ENCODE measurements at regions not wholly inside any gene's neighbourhood (a gene's known extent, or its start where the extent isn't known, plus 50 kb on each side); places are given as distances from the start of the nearest gene placed in this dataset.

- Histone ChIP-seq H3K79me2 (replicated peaks; ENCODE audit: insufficient read depth, low read length) (no peaks in the 10 kb centered on the region), H3K4me3 (ENCODE audit: low read length) (no peak overlapping the region), H3F3A (ENCODE audit: insufficient read depth, low read length, poor library complexity, severe bottlenecking) (no peaks in the 10 kb centered on the region), H3K4me2 (ENCODE audit: low read length) (no peak overlapping the region), H3K27me3 (ENCODE audit: insufficient read depth, low read depth, low read length) (no peaks in the 10 kb centered on the region), H3K9ac (ENCODE audit: low read length) (no peak overlapping the region), H2AFZ (ENCODE audit: low read depth, low read length) (no peak overlapping the region), H3K36me3 (ENCODE audit: insufficient read depth, low read length) (no peaks in the 10 kb centered on the region), H3K9me3 (ENCODE audit: low read length) (no peaks in the 10 kb centered on the region), H4K20me1 (ENCODE audit: insufficient read depth) (no peaks in the 10 kb centered on the region), H3K9me2 (ENCODE audit: insufficient read depth, low read length) (no peaks in the 10 kb centered on the region), H3K27ac (ENCODE audit: low read length) (no peak overlapping the region)
- TF ChIP-seq TAF1 (IDR thresholded peaks at IDR 0.05; ENCODE audit: low read depth), result no peak
- no peak for TF ChIP-seq POLR2AphosphoS5 (IDR thresholded peaks at IDR 0.05)
- TF ChIP-seq CTCF (IDR thresholded peaks at IDR 0.05; ENCODE audit: poor library complexity, severe bottlenecking), result no peak
- no peak for TF ChIP-seq SMC3 (conservative IDR thresholded peaks at IDR 0.05; ENCODE audit: poor library complexity)
- TF ChIP-seq EP300 (conservative IDR thresholded peaks at IDR 0.05; ENCODE audit: poor library complexity, severe bottlenecking), result no peak
- no peak for TF ChIP-seq EZH2 (IDR thresholded peaks at IDR 0.05; ENCODE audit: borderline replicate concordance, insufficient read depth, low read length, poor library complexity, severe bottlenecking)
- no peak for TF ChIP-seq MXI1 (conservative IDR thresholded peaks at IDR 0.05; ENCODE audit: poor library complexity, severe bottlenecking)
- TF ChIP-seq, protein P1, sequence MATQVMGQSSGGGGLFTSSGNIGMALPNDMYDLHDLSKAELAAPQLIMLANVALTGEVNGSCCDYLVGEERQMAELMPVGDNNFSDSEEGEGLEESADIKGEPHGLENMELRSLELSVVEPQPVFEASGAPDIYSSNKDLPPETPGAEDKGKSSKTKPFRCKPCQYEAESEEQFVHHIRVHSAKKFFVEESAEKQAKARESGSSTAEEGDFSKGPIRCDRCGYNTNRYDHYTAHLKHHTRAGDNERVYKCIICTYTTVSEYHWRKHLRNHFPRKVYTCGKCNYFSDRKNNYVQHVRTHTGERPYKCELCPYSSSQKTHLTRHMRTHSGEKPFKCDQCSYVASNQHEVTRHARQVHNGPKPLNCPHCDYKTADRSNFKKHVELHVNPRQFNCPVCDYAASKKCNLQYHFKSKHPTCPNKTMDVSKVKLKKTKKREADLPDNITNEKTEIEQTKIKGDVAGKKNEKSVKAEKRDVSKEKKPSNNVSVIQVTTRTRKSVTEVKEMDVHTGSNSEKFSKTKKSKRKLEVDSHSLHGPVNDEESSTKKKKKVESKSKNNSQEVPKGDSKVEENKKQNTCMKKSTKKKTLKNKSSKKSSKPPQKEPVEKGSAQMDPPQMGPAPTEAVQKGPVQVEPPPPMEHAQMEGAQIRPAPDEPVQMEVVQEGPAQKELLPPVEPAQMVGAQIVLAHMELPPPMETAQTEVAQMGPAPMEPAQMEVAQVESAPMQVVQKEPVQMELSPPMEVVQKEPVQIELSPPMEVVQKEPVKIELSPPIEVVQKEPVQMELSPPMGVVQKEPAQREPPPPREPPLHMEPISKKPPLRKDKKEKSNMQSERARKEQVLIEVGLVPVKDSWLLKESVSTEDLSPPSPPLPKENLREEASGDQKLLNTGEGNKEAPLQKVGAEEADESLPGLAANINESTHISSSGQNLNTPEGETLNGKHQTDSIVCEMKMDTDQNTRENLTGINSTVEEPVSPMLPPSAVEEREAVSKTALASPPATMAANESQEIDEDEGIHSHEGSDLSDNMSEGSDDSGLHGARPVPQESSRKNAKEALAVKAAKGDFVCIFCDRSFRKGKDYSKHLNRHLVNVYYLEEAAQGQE (IDR thresholded peaks at IDR 0.05; ENCODE audit: borderline replicate concordance), result no peak
- TF ChIP-seq RAD21 (conservative IDR thresholded peaks at IDR 0.05), result no peak
Measured at GRCh38 chr6:131368198-131368911, 204.7 kb upstream of the ARG1 start.

GRCh38 chr6:131372535-131372934 is 200.5 kb upstream of the ARG1 start:
- no peaks in the 10 kb centered on the region for H3K79me2 ChIP-seq (replicated peaks; ENCODE audit: insufficient read depth, low read length)

More at GRCh38 chr6:131372535-131372934, 200.5 kb upstream of the ARG1 start:
- Histone ChIP-seq H3K4me2 (ENCODE audit: low read length) (no peak overlapping the region), H3K36me3 (ENCODE audit: insufficient read depth, low read length) (no peaks in the 10 kb centered on the region), H3K27me3 (ENCODE audit: insufficient read depth, low read depth, low read length) (no peaks in the 10 kb centered on the region), H3K27ac (ENCODE audit: low read length) (no peak overlapping the region), H3K9me3 (ENCODE audit: low read length) (no peaks in the 10 kb centered on the region), H3K9me2 (ENCODE audit: insufficient read depth, low read length) (no peaks in the 10 kb centered on the region), H3F3A (ENCODE audit: insufficient read depth, low read length, poor library complexity, severe bottlenecking) (no peaks in the 10 kb centered on the region), H3K4me3 (ENCODE audit: low read length) (no peak overlapping the region), H2AFZ (ENCODE audit: low read depth, low read length) (no peak overlapping the region), H3K9ac (ENCODE audit: low read length) (no peak overlapping the region), H4K20me1 (ENCODE audit: insufficient read depth) (no peaks in the 10 kb centered on the region)
- TF ChIP-seq TAF1 (IDR thresholded peaks at IDR 0.05; ENCODE audit: low read depth), result no peak
- no peak for TF ChIP-seq SMC3 (conservative IDR thresholded peaks at IDR 0.05; ENCODE audit: poor library complexity)
- TF ChIP-seq CTCF (IDR thresholded peaks at IDR 0.05; ENCODE audit: poor library complexity, severe bottlenecking), result no peak
- TF ChIP-seq POLR2AphosphoS5 (IDR thresholded peaks at IDR 0.05), result no peak
- TF ChIP-seq MXI1 (conservative IDR thresholded peaks at IDR 0.05; ENCODE audit: poor library complexity, severe bottlenecking), result no peak
- TF ChIP-seq, protein P1 (IDR thresholded peaks at IDR 0.05; ENCODE audit: borderline replicate concordance), result no peak
- TF ChIP-seq EZH2 (IDR thresholded peaks at IDR 0.05; ENCODE audit: borderline replicate concordance, insufficient read depth, low read length, poor library complexity, severe bottlenecking), result no peak
- no peak for TF ChIP-seq RAD21 (conservative IDR thresholded peaks at IDR 0.05)
- TF ChIP-seq EP300 (conservative IDR thresholded peaks at IDR 0.05; ENCODE audit: poor library complexity, severe bottlenecking), result no peak

Measured in neural cell (in vitro differentiated cells).